Common myeloid progenitor, CD34-positive (primary cell): ENCODE measurements at regions not wholly inside any gene's neighbourhood (a gene's known extent, or its start where the extent isn't known, plus 50 kb on each side); places are given as distances from the start of the nearest gene placed in this dataset.

Experiments used
- CTCF ChIA-PET: fragments of 350-600 bp; sonication (Branson Sonifier 250); formaldehyde crosslinking; loops from one replicate; lab custom pipeline; 2021; ENCODE audit warnings: antibody characterized with exemption; lab: Charles Lee
- POLR2A ChIA-PET: fragments of 350-600 bp; sonication (Branson Sonifier 250); formaldehyde crosslinking; loops from one replicate; lab custom pipeline; 2021; ENCODE audit warnings: antibody characterized with exemption; lab: Charles Lee
- DNase-seq, 3 donors: peaks; one replicate each; pipeline versions ENCODE4 v3.0.0 to v3.0.0-alpha.2; 2013
- H3K27ac ChIP-seq, 2 experiments: 1 replicate in 1 of 2; 2 replicates in 1 of 2; pipeline ENCODE4 v1.7.0; 2013; ENCODE audit warnings: inconsistent platforms in 2 of 2, low read length in 2 of 2, mild to moderate bottlenecking in 2 of 2, low read depth in 1 of 2, moderate library complexity in 1 of 2; ENCODE audit not compliant: severe bottlenecking in 2 of 2, insufficient read depth in 1 of 2, poor library complexity in 1 of 2
- H3K27me3 ChIP-seq, 5 experiments: replicated peaks in 2 of 5; 1 replicate in 3 of 5; 2 replicates in 2 of 5; pipeline versions ENCODE4 v1.6.1 to v1.7.0; 2013; ENCODE audit warnings: low read length in 4 of 5, mild to moderate bottlenecking in 2 of 5, moderate library complexity in 2 of 5, inconsistent platforms in 1 of 5; ENCODE audit not compliant: insufficient read depth in 5 of 5, control insufficient read depth in 4 of 5
- H3K36me3 ChIP-seq, 4 experiments: 1 replicate in 2 of 4; 2 replicates in 2 of 4; pipeline versions ENCODE4 v1.6.1 to v1.7.0; 2013; ENCODE audit warnings: low read length in 3 of 4, control low read depth in 1 of 4, mild to moderate bottlenecking in 1 of 4; ENCODE audit not compliant: control insufficient read depth in 4 of 4, insufficient read depth in 4 of 4
- H3K4me1 ChIP-seq, 4 experiments: 1 replicate in 3 of 4; 2 replicates in 1 of 4; pipeline versions ENCODE4 v1.6.1 to v1.7.1; 2013; ENCODE audit warnings: low read length in 3 of 4, mild to moderate bottlenecking in 3 of 4, control low read depth in 1 of 4, inconsistent platforms in 1 of 4, moderate library complexity in 1 of 4; ENCODE audit not compliant: control insufficient read depth in 4 of 4, insufficient read depth in 4 of 4; ENCODE audit errors: control extremely low read depth in 1 of 4
- H3K4me3 ChIP-seq, 7 experiments: 1 replicate in 4 of 7; 2 replicates in 3 of 7; pipeline versions ENCODE4 v1.5.1 to v1.7.0; 2013; ENCODE audit warnings: mild to moderate bottlenecking in 7 of 7, low read length in 6 of 7, moderate library complexity in 6 of 7, inconsistent platforms in 2 of 7, low read depth in 2 of 7, control low read depth in 1 of 7; ENCODE audit not compliant: insufficient read depth in 4 of 7, control insufficient read depth in 1 of 7; ENCODE audit errors: extremely low read depth in 1 of 7
- H3K9me3 ChIP-seq, 5 experiments: 1 replicate in 4 of 5; 2 replicates in 1 of 5; pipeline versions ENCODE4 v1.6.1 to v1.7.1; 2013; ENCODE audit warnings: low read length in 4 of 5, mild to moderate bottlenecking in 2 of 5, inconsistent platforms in 1 of 5, low read depth in 1 of 5, moderate library complexity in 1 of 5; ENCODE audit not compliant: control insufficient read depth in 4 of 5, insufficient read depth in 2 of 5; ENCODE audit errors: control extremely low read depth in 1 of 5
- WGBS: methylation state at CpG from one replicate; pipeline ENCODE4 v1.1.5; 2013; ENCODE audit not compliant: insufficient coverage; 5-methylcytosine and 5-hydroxymethylcytosine counted together

DNA sequence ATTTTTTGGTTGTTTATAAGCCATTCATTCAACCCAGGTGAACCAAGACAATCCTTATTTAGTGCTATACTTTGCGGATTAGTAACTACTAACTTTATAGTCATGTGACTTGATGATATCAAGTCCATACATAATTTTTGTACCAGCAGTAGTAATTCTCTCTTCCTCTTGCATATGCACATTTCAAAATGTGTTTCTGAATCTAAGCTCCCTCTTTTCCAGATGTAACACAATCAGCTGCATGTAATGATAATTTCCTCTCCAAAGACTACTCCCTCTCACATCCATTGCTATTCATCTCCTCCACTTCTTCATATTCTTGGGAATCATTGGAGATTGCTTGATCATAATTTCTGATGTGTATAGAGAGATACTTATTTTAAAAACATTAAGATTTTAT is 510.1 kb upstream of the CDH18 start:
- no peak for DNase-seq
- POLR2A ChIA-PET: no interaction called here
- H3K9me3 ChIP-seq: no peaks in the 10 kb centered on the region
- CTCF ChIA-PET: no interaction called here
- H3K4me3 ChIP-seq: no peak overlapping the region
- no peak overlapping the region for H3K27ac ChIP-seq
- H3K4me1 ChIP-seq: no peaks in the 10 kb centered on the region
- WGBS: no CpG with 5 or more reads among the region's 1 CpG
- no peaks in the 10 kb centered on the region for H3K36me3 ChIP-seq
- no peaks in the 10 kb centered on the region for H3K27me3 ChIP-seq

GRCh38 chr5:20497356-20497755 is 509.4 kb upstream of the CDH18 start:
- WGBS: no CpG with 5 or more reads among the region's 2 CpGs
- Histone ChIP-seq H3K27me3 (no peaks in the 10 kb centered on the region), H3K36me3 (no peaks in the 10 kb centered on the region), H3K4me3 (no peak overlapping the region), H3K9me3 (no peaks in the 10 kb centered on the region), H3K4me1 (no peaks in the 10 kb centered on the region), H3K27ac (no peak overlapping the region)
- DNase-seq: no peak
- POLR2A ChIA-PET: no interaction called here
- CTCF ChIA-PET: interaction anchor here (0.7 kb wide), 1 partner anchor 698 kb away, joined by 3 read pairs; no protein-coding TSS in a partner anchor

DNA sequence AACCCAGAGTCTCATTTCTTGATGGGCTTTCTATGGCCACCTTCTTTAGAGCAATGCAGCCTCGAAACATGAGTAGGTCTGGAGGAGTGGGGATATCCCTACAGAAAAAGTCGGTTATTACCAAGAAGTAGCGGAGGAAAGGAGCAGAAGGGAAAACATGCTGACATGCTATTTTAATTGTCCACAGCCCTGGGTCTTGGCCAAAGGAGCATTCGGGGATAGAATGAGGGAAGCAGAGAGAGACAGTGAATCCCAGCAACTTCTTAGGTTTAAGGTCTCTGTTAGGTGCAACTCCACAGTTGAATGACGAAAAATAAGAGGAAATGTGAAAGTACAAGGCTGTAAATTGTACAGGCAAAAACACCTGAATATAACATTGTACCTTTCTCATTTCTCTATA is 506.7 kb upstream of the CDH18 start:
- WGBS: 97% methylated on average over 3 of the region's 5 CpGs
- no peaks in the 10 kb centered on the region for H3K27me3 ChIP-seq
- H3K36me3 ChIP-seq: no peaks in the 10 kb centered on the region
- H3K27ac ChIP-seq: no peak overlapping the region
- H3K4me3 ChIP-seq: no peak overlapping the region
- no peak for DNase-seq
- ChIA-PET CTCF (no interaction called here), POLR2A (no interaction called here)
- H3K4me1 ChIP-seq: no peaks in the 10 kb centered on the region
- H3K9me3 ChIP-seq: no peaks in the 10 kb centered on the region

- Histone ChIP-seq H3K36me3 (no peaks in the 10 kb centered on the region), H3K4me1 (no peaks in the 10 kb centered on the region), H3K27ac (no peak overlapping the region), H3K9me3 (no peaks in the 10 kb centered on the region), H3K4me3 (no peak overlapping the region), H3K27me3 (no peaks in the 10 kb centered on the region)
- CTCF ChIA-PET: no interaction called here
- DNase-seq: no peak
- 100% methylated on average over 3 of the region's 4 CpGs for WGBS
- POLR2A ChIA-PET: no interaction called here
Observed at GRCh38 chr5:20486826-20487225, 498.8 kb upstream of the CDH18 start.

- no peak overlapping the region for H3K4me3 ChIP-seq
- no peaks in the 10 kb centered on the region for H3K27me3 ChIP-seq
- CTCF ChIA-PET: no interaction called here
- H3K9me3 ChIP-seq: no peaks in the 10 kb centered on the region
- no peak overlapping the region for H3K27ac ChIP-seq
- WGBS: no CpG with 5 or more reads among the region's 1 CpG
- POLR2A ChIA-PET: no interaction called here
- DNase-seq: no peak
- H3K36me3 ChIP-seq: no peaks in the 10 kb centered on the region
- H3K4me1 ChIP-seq: no peaks in the 10 kb centered on the region
Observed at GRCh38 chr5:20476016-20476415, 488.0 kb upstream of the CDH18 start.

GRCh38 chr5:20470997-20471396 is 483.0 kb upstream of the CDH18 start:
- Histone ChIP-seq H3K4me1 (no peaks in the 10 kb centered on the region), H3K9me3 (no peaks in the 10 kb centered on the region), H3K4me3 (no peak overlapping the region), H3K27me3 (no peaks in the 10 kb centered on the region), H3K27ac (no peak overlapping the region), H3K36me3 (no peaks in the 10 kb centered on the region)
- CTCF ChIA-PET: no interaction called here
- no CpG with 5 or more reads among the region's 1 CpG for WGBS
- DNase-seq: no peak
- POLR2A ChIA-PET: no interaction called here

GRCh38 chr5:20469792-20470191 is 481.8 kb upstream of the CDH18 start:
- Histone ChIP-seq H3K36me3 (no peaks in the 10 kb centered on the region), H3K27ac (no peak overlapping the region), H3K4me1 (no peaks in the 10 kb centered on the region), H3K4me3 (no peak overlapping the region), H3K27me3 (no peaks in the 10 kb centered on the region), H3K9me3 (no peaks in the 10 kb centered on the region)
- CTCF ChIA-PET: no interaction called here
- POLR2A ChIA-PET: no interaction called here
- 68% methylated on average over 2 of the region's 2 CpGs for WGBS
- DNase-seq: no peak
